Esophagus squamous epithelium (tissue), 5 donors: ENCODE measurements at regions not wholly inside any gene's neighbourhood (a gene's known extent, or its start where the extent isn't known, plus 50 kb on each side); places are given as distances from the start of the nearest gene placed in this dataset.

Experiments used
- DNase-seq: peaks from one replicate; lab custom pipeline; 2025; lab: John Stamatoyannopoulos, UW
- H3K27ac ChIP-seq, 4 donors: fragments of 200-600 bp; sonication (generic); one replicate each; pipeline ENCODE4 v1.5.1; 2016 to 2019; ENCODE audit warnings: mild to moderate bottlenecking in 1 of 4
- H3K27me3 ChIP-seq, 4 donors: fragments of 200-600 bp; sonication (generic); 1 replicate in 3 of 4; 2 replicates in 1 of 4; pipeline versions ENCODE4 v1.5.1 to v1.6.0; 2017 to 2021; ENCODE audit warnings: antibody characterized with exemption in 1 of 4
- H3K36me3 ChIP-seq, 3 donors: fragments of 200-600 bp; sonication (generic); one replicate each; pipeline ENCODE4 v1.5.1; 2016 to 2019
- H3K4me1 ChIP-seq, 3 donors: fragments of 200-600 bp; sonication (generic); one replicate each; pipeline ENCODE4 v1.5.1; 2017 to 2019
- H3K4me3 ChIP-seq, 4 donors: fragments of 200-600 bp; sonication (generic); 1 replicate in 3 of 4; 2 replicates in 1 of 4; pipeline ENCODE4 v1.5.1; 2016 to 2019; ENCODE audit warnings: mild to moderate bottlenecking in 2 of 4, moderate library complexity in 1 of 4
- H3K9me3 ChIP-seq, 3 donors: fragments of 200-600 bp; sonication (generic); one replicate each; pipeline ENCODE4 v1.5.1; 2016 to 2019
- CTCF ChIP-seq, 6 experiments: fragments of 450-650 bp in 4 of 6; fragments of 200-600 bp in 2 of 6; sonication (generic) in 2 of 6; IDR thresholded peaks; one replicate each; pipeline ENCODE4 v1.5.1; 2016 to 2019; ENCODE audit warnings: antibody characterized with exemption in 6 of 6, mild to moderate bottlenecking in 4 of 6, moderate library complexity in 4 of 6
- POLR2A ChIP-seq, 4 donors: fragments of 450-650 bp; IDR thresholded peaks; one replicate each; pipeline ENCODE4 v1.6.1; 2017; ENCODE audit warnings: antibody characterized with exemption in 4 of 4, mild to moderate bottlenecking in 4 of 4, moderate library complexity in 3 of 4
- WGBS, 2 donors: methylation state at CpG; one replicate each; pipeline ENCODE4 v1.1.5; 2018; 5-methylcytosine and 5-hydroxymethylcytosine counted together
- intact Hi-C: fragments of 100-400 bp; cut with DNase I; formaldehyde crosslinking; loops from one replicate; pipeline ENCODE4 v1.15.0; 2022
- small RNA-seq, 4 donors: library from RNA; depleted of rRNA; stranded (forward); fragments of <200 nt; gene quantifications; one replicate each; pipeline ENCODE3, GENCODE V24; 2016
- donor health status: DM: yes; HTN: yes; CAD: no.

GRCh38 chrX:147848543-147849443 lies 62.9 kb upstream of the FMR1 start:
- no peak overlapping the region for H3K4me3 ChIP-seq
- no peak for DNase-seq
- H3K27ac ChIP-seq: no peak overlapping the region
- H3K9me3 ChIP-seq: no peaks in the 10 kb centered on the region
- no peaks in the 10 kb centered on the region for H3K4me1 ChIP-seq
- TF ChIP-seq CTCF (IDR thresholded peaks at IDR 0.05) (no peak), POLR2A (IDR thresholded peaks at IDR 0.05) (no peak)
- intact Hi-C loops: no loop called here
- H3K27me3 ChIP-seq: no peaks in the 10 kb centered on the region
- H3K36me3 ChIP-seq: no peaks in the 10 kb centered on the region
- WGBS, 2 donors: 35 to 78% methylated on average over 2 of the region's 2 CpGs

- no peaks in the 10 kb centered on the region for H3K9me3 ChIP-seq
- H3K4me1 ChIP-seq: no peaks in the 10 kb centered on the region
- H3K36me3 ChIP-seq: no peaks in the 10 kb centered on the region
- H3K4me3 ChIP-seq: no peak overlapping the region
- H3K27ac ChIP-seq: no peak overlapping the region
- intact Hi-C loops: no loop called here
- 68 to 75% methylated on average over 3 of the region's 3 CpGs for WGBS, 2 donors
- H3K27me3 ChIP-seq: no peaks in the 10 kb centered on the region
- no peak for DNase-seq
- no peak for TF ChIP-seq POLR2A (IDR thresholded peaks at IDR 0.05)
- TF ChIP-seq CTCF (IDR thresholded peaks at IDR 0.05): no peak
Observed at GRCh38 chrX:147850875-147851274, 60.8 kb upstream of the FMR1 start.

GRCh38 chrX:147853701-147854100 lies 58.0 kb upstream of the FMR1 start:
- no peak for DNase-seq
- Histone ChIP-seq H3K36me3 (no peaks in the 10 kb centered on the region), H3K4me3 (no peak overlapping the region), H3K27ac (no peak overlapping the region), H3K4me1 (no peaks in the 10 kb centered on the region), H3K9me3 (no peaks in the 10 kb centered on the region), H3K27me3 (no peaks in the 10 kb centered on the region)
- no peak for TF ChIP-seq CTCF (IDR thresholded peaks at IDR 0.05)
- no peak for TF ChIP-seq POLR2A (IDR thresholded peaks at IDR 0.05)
- intact Hi-C loops: no loop called here
- WGBS, 2 donors: 71 to 88% methylated on average over 1 of the region's 2 CpGs

- Histone ChIP-seq H3K27ac (no peak overlapping the region), H3K9me3 (no peaks in the 10 kb centered on the region), H3K4me3 (no peak overlapping the region), H3K4me1 (no peaks in the 10 kb centered on the region), H3K36me3 (no peaks in the 10 kb centered on the region), H3K27me3 (no peaks in the 10 kb centered on the region)
- DNase-seq: no peak
- TF ChIP-seq POLR2A (IDR thresholded peaks at IDR 0.05) (no peak), CTCF (IDR thresholded peaks at IDR 0.05) (no peak)
- 27 to 39% methylated on average over 2 of the region's 2 CpGs for whole genome bisulfite sequencing, 2 donors
- intact Hi-C loops: no loop called here
Observed at GRCh38 chrX:147859666-147860065, 52.1 kb upstream of the FMR1 start.

Small RNA genes in the stretch of these regions (small RNA-seq; reads per million reads assigned to genes)
- 0 reads per million in 4 donors for gene AC016925.1
- gene AC016925.2: 0 reads per million in 4 donors
- 0 reads per million in 4 donors for gene AL009048.1
- 0 reads per million in 4 donors for gene AL096861.1
- gene RNU6-382P: 0 reads per million in 4 donors
